ENCODE measurements at regions not wholly inside any gene's neighbourhood (a gene's known extent, or its start where the extent isn't known, plus 50 kb on each side); places are given as distances from the start of the nearest gene placed in this dataset.
A peak's percentile ranks its signal among the peaks of the same experiment; 100 is the strongest.

- Histone ChIP-seq H3K27ac (ENCODE audit: low read depth, low read length, severe bottlenecking) (no peak overlapping the region), H3K9me3 (ENCODE audit: control insufficient read depth, low read length) (peaks cover 4% of the 10 kb centered on the region), H3K4me1 (ENCODE audit: control insufficient read depth, insufficient read depth, low read length, poor library complexity, severe bottlenecking) (no peaks in the 10 kb centered on the region), H3K4me3 (ENCODE audit: extremely low read depth, insufficient read depth, low read length, poor library complexity, severe bottlenecking) (no peak overlapping the region), H3K36me3 (ENCODE audit: control insufficient read depth, insufficient read depth, low read length) (no peaks in the 10 kb centered on the region)
- 96 to 100% methylated on average over 2 to 3 of the region's 3 CpGs for WGBS, 2 experiments (ENCODE audit: insufficient coverage in 2 of 2)
Measured at GRCh38 chr3:162285259-162285658, 788.7 kb downstream of the OTOL1 start.

GRCh38 chr3:162287600-162287999, 791.0 kb downstream of the OTOL1 start:
- H3K36me3 ChIP-seq (ENCODE audit: control insufficient read depth, insufficient read depth, low read length) = no peaks in the 10 kb centered on the region
- no CpG with 5 or more reads among the region's 2 CpGs for WGBS, 2 experiments (ENCODE audit: insufficient coverage in 2 of 2)

GRCh38 chr3:162292409-162292808, 795.8 kb downstream of the OTOL1 start:
- Histone ChIP-seq H3K9me3 (ENCODE audit: control insufficient read depth, low read length) (no peaks in the 10 kb centered on the region), H3K27ac (ENCODE audit: low read depth, low read length, severe bottlenecking) (no peak overlapping the region), H3K4me1 (ENCODE audit: control insufficient read depth, insufficient read depth, low read length, poor library complexity, severe bottlenecking) (peaks cover 10% of the 10 kb centered on the region), H3K4me3 (ENCODE audit: extremely low read depth, insufficient read depth, low read length, poor library complexity, severe bottlenecking) (no peak overlapping the region), H3K36me3 (ENCODE audit: control insufficient read depth, insufficient read depth, low read length) (no peaks in the 10 kb centered on the region)
- WGBS, 2 experiments (ENCODE audit: insufficient coverage in 2 of 2) = 100% methylated on average over 1 of the region's 1 CpG; no CpG with 5 or more reads in 1 of the 2 experiments

More at GRCh38 chr3:162287600-162287999, 791.0 kb downstream of the OTOL1 start:
- Histone ChIP-seq H3K4me3 (ENCODE audit: extremely low read depth, insufficient read depth, low read length, poor library complexity, severe bottlenecking) (no peak overlapping the region), H3K4me1 (ENCODE audit: control insufficient read depth, insufficient read depth, low read length, poor library complexity, severe bottlenecking) (no peaks in the 10 kb centered on the region), H3K9me3 (ENCODE audit: control insufficient read depth, low read length) (no peaks in the 10 kb centered on the region), H3K27ac (ENCODE audit: low read depth, low read length, severe bottlenecking) (no peak overlapping the region)

GRCh38 chr3:162295323-162295983, 798.8 kb downstream of the OTOL1 start:
- H3K4me3 ChIP-seq (ENCODE audit: extremely low read depth, insufficient read depth, low read length, poor library complexity, severe bottlenecking) = no peak overlapping the region
- H3K27ac ChIP-seq (ENCODE audit: low read depth, low read length, severe bottlenecking) = peak overlapping the region; percentile 23
- H3K4me1 ChIP-seq (ENCODE audit: control insufficient read depth, insufficient read depth, low read length, poor library complexity, severe bottlenecking) = peaks cover 10% of the 10 kb centered on the region
- no peaks in the 10 kb centered on the region for H3K9me3 ChIP-seq (ENCODE audit: control insufficient read depth, low read length)
- no peaks in the 10 kb centered on the region for H3K36me3 ChIP-seq (ENCODE audit: control insufficient read depth, insufficient read depth, low read length)
- WGBS, 2 experiments (ENCODE audit: insufficient coverage in 2 of 2) = 90% methylated on average over 2 of the region's 6 CpGs; no CpG with 5 or more reads in 1 of the 2 experiments

GRCh38 chr3:162302983-162303624, 806.5 kb downstream of the OTOL1 start:
- Histone ChIP-seq H3K4me1 (ENCODE audit: control insufficient read depth, insufficient read depth, low read length, poor library complexity, severe bottlenecking) (no peaks in the 10 kb centered on the region), H3K9me3 (ENCODE audit: control insufficient read depth, low read length) (no peaks in the 10 kb centered on the region), H3K27ac (ENCODE audit: low read depth, low read length, severe bottlenecking) (no peak overlapping the region), H3K4me3 (ENCODE audit: extremely low read depth, insufficient read depth, low read length, poor library complexity, severe bottlenecking) (no peak overlapping the region), H3K36me3 (ENCODE audit: control insufficient read depth, insufficient read depth, low read length) (no peaks in the 10 kb centered on the region)
- 100% methylated on average over 1 to 2 of the region's 5 CpGs for WGBS, 2 experiments (ENCODE audit: insufficient coverage in 2 of 2)

- 88 to 94% methylated on average over 2 of the region's 2 CpGs for WGBS, 2 experiments (ENCODE audit: insufficient coverage in 2 of 2)
- peaks cover 3% of the 10 kb centered on the region for H3K9me3 ChIP-seq (ENCODE audit: control insufficient read depth, low read length)
- H3K4me1 ChIP-seq (ENCODE audit: control insufficient read depth, insufficient read depth, low read length, poor library complexity, severe bottlenecking) = no peaks in the 10 kb centered on the region
- no peaks in the 10 kb centered on the region for H3K36me3 ChIP-seq (ENCODE audit: control insufficient read depth, insufficient read depth, low read length)
- H3K27ac ChIP-seq (ENCODE audit: low read depth, low read length, severe bottlenecking) = no peak overlapping the region
- no peak overlapping the region for H3K4me3 ChIP-seq (ENCODE audit: extremely low read depth, insufficient read depth, low read length, poor library complexity, severe bottlenecking)
Measured at GRCh38 chr3:162317046-162317445, 820.4 kb downstream of the OTOL1 start.

- Histone ChIP-seq H3K27ac (ENCODE audit: low read depth, low read length, severe bottlenecking) (no peak overlapping the region), H3K4me3 (ENCODE audit: extremely low read depth, insufficient read depth, low read length, poor library complexity, severe bottlenecking) (no peak overlapping the region), H3K9me3 (ENCODE audit: control insufficient read depth, low read length) (no peaks in the 10 kb centered on the region), H3K4me1 (ENCODE audit: control insufficient read depth, insufficient read depth, low read length, poor library complexity, severe bottlenecking) (no peaks in the 10 kb centered on the region), H3K36me3 (ENCODE audit: control insufficient read depth, insufficient read depth, low read length) (no peaks in the 10 kb centered on the region)
- no CpG with 5 or more reads among the region's 1 CpG for WGBS, 2 experiments (ENCODE audit: insufficient coverage in 2 of 2)
Measured at GRCh38 chr3:162328649-162329048, 832.0 kb downstream of the OTOL1 start.

GRCh38 chr3:162329514-162329913, 832.9 kb downstream of the OTOL1 start:
- WGBS, 2 experiments (ENCODE audit: insufficient coverage in 2 of 2) = no CpG with 5 or more reads among the region's 1 CpG
- no peak overlapping the region for H3K4me3 ChIP-seq (ENCODE audit: extremely low read depth, insufficient read depth, low read length, poor library complexity, severe bottlenecking)
- H3K27ac ChIP-seq (ENCODE audit: low read depth, low read length, severe bottlenecking) = no peak overlapping the region
- H3K4me1 ChIP-seq (ENCODE audit: control insufficient read depth, insufficient read depth, low read length, poor library complexity, severe bottlenecking) = no peaks in the 10 kb centered on the region
- H3K36me3 ChIP-seq (ENCODE audit: control insufficient read depth, insufficient read depth, low read length) = no peaks in the 10 kb centered on the region
- H3K9me3 ChIP-seq (ENCODE audit: control insufficient read depth, low read length) = no peaks in the 10 kb centered on the region

- no peak overlapping the region for H3K27ac ChIP-seq (ENCODE audit: low read depth, low read length, severe bottlenecking)
- H3K36me3 ChIP-seq (ENCODE audit: control insufficient read depth, insufficient read depth, low read length) = no peaks in the 10 kb centered on the region
- 80% methylated on average over 1 of the region's 3 CpGs; no CpG with 5 or more reads in 1 of the 2 experiments for WGBS, 2 experiments (ENCODE audit: insufficient coverage in 2 of 2)
- H3K4me3 ChIP-seq (ENCODE audit: extremely low read depth, insufficient read depth, low read length, poor library complexity, severe bottlenecking) = no peak overlapping the region
- no peaks in the 10 kb centered on the region for H3K9me3 ChIP-seq (ENCODE audit: control insufficient read depth, low read length)
- no peaks in the 10 kb centered on the region for H3K4me1 ChIP-seq (ENCODE audit: control insufficient read depth, insufficient read depth, low read length, poor library complexity, severe bottlenecking)
Measured at GRCh38 chr3:162332344-162332743, 835.7 kb downstream of the OTOL1 start.

- Histone ChIP-seq H3K4me3 (ENCODE audit: extremely low read depth, insufficient read depth, low read length, poor library complexity, severe bottlenecking) (no peak overlapping the region), H3K4me1 (ENCODE audit: control insufficient read depth, insufficient read depth, low read length, poor library complexity, severe bottlenecking) (no peaks in the 10 kb centered on the region), H3K27ac (ENCODE audit: low read depth, low read length, severe bottlenecking) (no peak overlapping the region), H3K9me3 (ENCODE audit: control insufficient read depth, low read length) (no peaks in the 10 kb centered on the region), H3K36me3 (ENCODE audit: control insufficient read depth, insufficient read depth, low read length) (no peaks in the 10 kb centered on the region)
- WGBS, 2 experiments (ENCODE audit: insufficient coverage in 2 of 2) = 84 to 95% methylated on average over 2 to 3 of the region's 3 CpGs
Measured at GRCh38 chr3:162334537-162334936, 837.9 kb downstream of the OTOL1 start.

- no peaks in the 10 kb centered on the region for H3K4me1 ChIP-seq (ENCODE audit: control insufficient read depth, insufficient read depth, low read length, poor library complexity, severe bottlenecking)
- H3K27ac ChIP-seq (ENCODE audit: low read depth, low read length, severe bottlenecking) = no peak overlapping the region
- no CpG with 5 or more reads among the region's 1 CpG for WGBS, 2 experiments (ENCODE audit: insufficient coverage in 2 of 2)
- H3K4me3 ChIP-seq (ENCODE audit: extremely low read depth, insufficient read depth, low read length, poor library complexity, severe bottlenecking) = no peak overlapping the region
- H3K9me3 ChIP-seq (ENCODE audit: control insufficient read depth, low read length) = no peaks in the 10 kb centered on the region
- H3K36me3 ChIP-seq (ENCODE audit: control insufficient read depth, insufficient read depth, low read length) = no peaks in the 10 kb centered on the region
Measured at GRCh38 chr3:162337630-162338029, 841.0 kb downstream of the OTOL1 start.
